BLaER1 (cell line): ENCODE measurements at regions not wholly inside any gene's neighbourhood (a gene's known extent, or its start where the extent isn't known, plus 50 kb on each side); places are given as distances from the start of the nearest gene placed in this dataset.

Source experiments
- H3K27ac ChIP-seq: shearing (Covaris generic); formaldehyde crosslinking; 2 replicates; pipeline ENCODE4 v1.8.1; 2022
- H3K27me3 ChIP-seq: shearing (Covaris generic); formaldehyde crosslinking; 2 replicates; pipeline ENCODE4 v1.8.1; 2022
- H3K36me3 ChIP-seq: shearing (Covaris generic); formaldehyde crosslinking; 2 replicates; pipeline ENCODE4 v1.8.1; 2022
- H3K4me1 ChIP-seq: shearing (Covaris generic); formaldehyde crosslinking; 2 replicates; pipeline ENCODE4 v1.8.1; 2022
- H3K4me2 ChIP-seq: shearing (Covaris generic); formaldehyde crosslinking; 2 replicates; pipeline ENCODE4 v1.8.1; 2022
- H3K4me3 ChIP-seq: shearing (Covaris generic); formaldehyde crosslinking; 2 replicates; pipeline ENCODE4 v1.8.1; 2022
- H3K9ac ChIP-seq: shearing (Covaris generic); formaldehyde crosslinking; 2 replicates; pipeline ENCODE4 v1.8.1; 2022
- H3K9me3 ChIP-seq: shearing (Covaris generic); formaldehyde crosslinking; 2 replicates; pipeline ENCODE4 v1.8.1; 2022
- H4K20me1 ChIP-seq: shearing (Covaris generic); formaldehyde crosslinking; 2 replicates; pipeline ENCODE4 v1.8.1; 2022
- Cebpa-rat ChIP-seq: shearing (Covaris generic); IDR thresholded peaks from 2 replicates; pipeline ENCODE4 v1.8.1; 2022

GRCh38 chr2:15797231-15797938, 143.0 kb upstream of the MYCN start:
- no peak for TF ChIP-seq Cebpa-rat
- Histone ChIP-seq H3K9ac (no peak overlapping the region), H3K4me1 (0 out of 2 replicates have a peak, but pooled peaks cover 4% of the 10 kb centered on the region), H3K27me3 (no peaks in the 10 kb centered on the region), H3K36me3 (no peaks in the 10 kb centered on the region), H4K20me1 (no peaks in the 10 kb centered on the region), H3K4me3 (no peak overlapping the region), H3K9me3 (no peaks in the 10 kb centered on the region), H3K27ac (no peak overlapping the region), H3K4me2 (no peak overlapping the region)

- Histone ChIP-seq H3K9me3 (no peaks in the 10 kb centered on the region), H3K9ac (no peak overlapping the region), H3K36me3 (no peaks in the 10 kb centered on the region), H3K4me2 (no peak overlapping the region), H3K27me3 (no peaks in the 10 kb centered on the region), H4K20me1 (no peaks in the 10 kb centered on the region), H3K4me3 (no peak overlapping the region), H3K4me1 (0 out of 2 replicates have a peak, but pooled peaks cover 4% of the 10 kb centered on the region), H3K27ac (no peak overlapping the region)
- TF ChIP-seq Cebpa-rat: no peak
Observed at GRCh38 chr2:15797939-15798281, 142.4 kb upstream of the MYCN start.

GRCh38 chr2:15798701-15799431, 141.5 kb upstream of the MYCN start:
- no peak overlapping the region for H3K9ac ChIP-seq
- no peak overlapping the region for H3K4me2 ChIP-seq
- TF ChIP-seq Cebpa-rat: no peak
- no peaks in the 10 kb centered on the region for H3K27me3 ChIP-seq
- H3K4me1 ChIP-seq: 0 out of 2 replicates have a peak, but pooled peaks cover 4% of the 10 kb centered on the region
- no peaks in the 10 kb centered on the region for H3K9me3 ChIP-seq
- H3K4me3 ChIP-seq: no peak overlapping the region
- no peaks in the 10 kb centered on the region for H3K36me3 ChIP-seq
- no peak overlapping the region for H3K27ac ChIP-seq
- H4K20me1 ChIP-seq: no peaks in the 10 kb centered on the region

GRCh38 chr2:15799432-15799827, 140.9 kb upstream of the MYCN start:
- H3K36me3 ChIP-seq: no peaks in the 10 kb centered on the region
- no peaks in the 10 kb centered on the region for H4K20me1 ChIP-seq
- H3K4me3 ChIP-seq: no peak overlapping the region
- H3K4me1 ChIP-seq: 0 out of 2 replicates have a peak, but pooled peaks cover 4% of the 10 kb centered on the region
- no peak overlapping the region for H3K4me2 ChIP-seq
- no peaks in the 10 kb centered on the region for H3K27me3 ChIP-seq
- no peak for TF ChIP-seq Cebpa-rat
- H3K9me3 ChIP-seq: no peaks in the 10 kb centered on the region
- H3K27ac ChIP-seq: no peak overlapping the region
- no peak overlapping the region for H3K9ac ChIP-seq

- H3K9me3 ChIP-seq: no peaks in the 10 kb centered on the region
- H3K4me2 ChIP-seq: no peak overlapping the region
- H3K4me3 ChIP-seq: no peak overlapping the region
- H3K9ac ChIP-seq: no peak overlapping the region
- H3K36me3 ChIP-seq: no peaks in the 10 kb centered on the region
- no peaks in the 10 kb centered on the region for H3K27me3 ChIP-seq
- H3K27ac ChIP-seq: no peak overlapping the region
- no peak for TF ChIP-seq Cebpa-rat
- H3K4me1 ChIP-seq: 0 out of 2 replicates have a peak, but pooled peaks cover 4% of the 10 kb centered on the region
- H4K20me1 ChIP-seq: no peaks in the 10 kb centered on the region
Observed at GRCh38 chr2:15800495-15801329, 139.6 kb upstream of the MYCN start.

- H3K4me3 ChIP-seq: no peak overlapping the region
- no peaks in the 10 kb centered on the region for H4K20me1 ChIP-seq
- no peak overlapping the region for H3K27ac ChIP-seq
- no peaks in the 10 kb centered on the region for H3K9me3 ChIP-seq
- 0 out of 2 replicates have a peak, but pooled peaks cover 4% of the 10 kb centered on the region for H3K4me1 ChIP-seq
- H3K4me2 ChIP-seq: no peak overlapping the region
- no peak overlapping the region for H3K9ac ChIP-seq
- H3K36me3 ChIP-seq: no peaks in the 10 kb centered on the region
- TF ChIP-seq Cebpa-rat: no peak
- no peaks in the 10 kb centered on the region for H3K27me3 ChIP-seq
Observed at GRCh38 chr2:15801439-15801838, 138.9 kb upstream of the MYCN start.

GRCh38 chr2:15801904-15802303, 138.4 kb upstream of the MYCN start:
- no peaks in the 10 kb centered on the region for H4K20me1 ChIP-seq
- no peak overlapping the region for H3K27ac ChIP-seq
- no peak overlapping the region for H3K9ac ChIP-seq
- 0 out of 2 replicates have a peak, but pooled peaks cover 4% of the 10 kb centered on the region for H3K4me1 ChIP-seq
- H3K4me3 ChIP-seq: no peak overlapping the region
- no peaks in the 10 kb centered on the region for H3K27me3 ChIP-seq
- no peak for TF ChIP-seq Cebpa-rat
- no peak overlapping the region for H3K4me2 ChIP-seq
- no peaks in the 10 kb centered on the region for H3K36me3 ChIP-seq
- H3K9me3 ChIP-seq: no peaks in the 10 kb centered on the region

- no peaks in the 10 kb centered on the region for H4K20me1 ChIP-seq
- H3K4me3 ChIP-seq: no peak overlapping the region
- H3K27me3 ChIP-seq: no peaks in the 10 kb centered on the region
- no peak overlapping the region for H3K27ac ChIP-seq
- no peaks in the 10 kb centered on the region for H3K9me3 ChIP-seq
- H3K36me3 ChIP-seq: no peaks in the 10 kb centered on the region
- TF ChIP-seq Cebpa-rat: no peak
- H3K4me2 ChIP-seq: no peak overlapping the region
- H3K9ac ChIP-seq: no peak overlapping the region
- 0 out of 2 replicates have a peak, but pooled peaks cover 4% of the 10 kb centered on the region for H3K4me1 ChIP-seq
Observed at GRCh38 chr2:15802657-15803542, 137.4 kb upstream of the MYCN start.
